AG09319 (cell line): ENCODE measurements at regions not wholly inside any gene's neighbourhood (a gene's known extent, or its start where the extent isn't known, plus 50 kb on each side); places are given as distances from the start of the nearest gene placed in this dataset.
"Not testable (repeated sequence)": the region's sequence is repeated elsewhere in the genome, so short reads cannot be mapped to it uniquely, and the experiment has no call there.

Experiments used
- DNase-seq: peaks from one replicate; pipeline ENCODE4 v3.0.0-alpha.2; 2010; ENCODE audit warnings: low read depth; ENCODE audit errors: extremely low read depth
- TF ChIP-seq, protein P1 (sequence below): IDR thresholded peaks from 2 replicates; pipeline ENCODE4 v1.5.1; 2011; ENCODE audit warnings: low read depth, mild to moderate bottlenecking, inconsistent platforms, low read length, moderate library complexity

DNA sequence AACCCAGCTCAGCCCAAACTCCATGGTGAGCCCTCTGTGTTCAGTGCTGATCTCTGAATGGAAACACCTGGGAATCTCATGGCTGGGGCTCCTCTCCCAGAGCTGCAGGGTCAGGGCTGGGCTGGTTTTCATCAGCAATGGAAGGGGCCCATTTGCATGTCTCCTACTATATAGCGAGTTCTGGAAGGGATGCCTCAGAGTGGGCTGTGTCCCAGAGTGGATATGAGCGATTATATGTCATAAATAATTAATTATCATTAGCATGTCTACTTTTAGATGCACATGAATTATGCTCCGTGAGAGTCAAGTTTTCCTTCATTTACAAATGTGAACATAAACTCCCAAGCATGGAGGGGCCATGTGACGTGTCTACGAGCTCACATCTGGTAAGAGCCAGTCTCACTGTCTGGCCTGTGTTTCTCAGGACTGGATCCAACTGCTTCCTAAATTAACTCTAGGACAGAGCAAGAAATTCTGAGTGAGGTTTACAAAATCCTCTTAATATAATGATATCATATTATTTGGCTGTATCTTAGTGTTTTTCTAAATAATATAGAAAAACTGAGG, 553.4 kb downstream of the GOLGA6L6 start:
- TF ChIP-seq, protein P1, sequence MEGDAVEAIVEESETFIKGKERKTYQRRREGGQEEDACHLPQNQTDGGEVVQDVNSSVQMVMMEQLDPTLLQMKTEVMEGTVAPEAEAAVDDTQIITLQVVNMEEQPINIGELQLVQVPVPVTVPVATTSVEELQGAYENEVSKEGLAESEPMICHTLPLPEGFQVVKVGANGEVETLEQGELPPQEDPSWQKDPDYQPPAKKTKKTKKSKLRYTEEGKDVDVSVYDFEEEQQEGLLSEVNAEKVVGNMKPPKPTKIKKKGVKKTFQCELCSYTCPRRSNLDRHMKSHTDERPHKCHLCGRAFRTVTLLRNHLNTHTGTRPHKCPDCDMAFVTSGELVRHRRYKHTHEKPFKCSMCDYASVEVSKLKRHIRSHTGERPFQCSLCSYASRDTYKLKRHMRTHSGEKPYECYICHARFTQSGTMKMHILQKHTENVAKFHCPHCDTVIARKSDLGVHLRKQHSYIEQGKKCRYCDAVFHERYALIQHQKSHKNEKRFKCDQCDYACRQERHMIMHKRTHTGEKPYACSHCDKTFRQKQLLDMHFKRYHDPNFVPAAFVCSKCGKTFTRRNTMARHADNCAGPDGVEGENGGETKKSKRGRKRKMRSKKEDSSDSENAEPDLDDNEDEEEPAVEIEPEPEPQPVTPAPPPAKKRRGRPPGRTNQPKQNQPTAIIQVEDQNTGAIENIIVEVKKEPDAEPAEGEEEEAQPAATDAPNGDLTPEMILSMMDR, result no peak
- DNase-seq, result no peak

DNA sequence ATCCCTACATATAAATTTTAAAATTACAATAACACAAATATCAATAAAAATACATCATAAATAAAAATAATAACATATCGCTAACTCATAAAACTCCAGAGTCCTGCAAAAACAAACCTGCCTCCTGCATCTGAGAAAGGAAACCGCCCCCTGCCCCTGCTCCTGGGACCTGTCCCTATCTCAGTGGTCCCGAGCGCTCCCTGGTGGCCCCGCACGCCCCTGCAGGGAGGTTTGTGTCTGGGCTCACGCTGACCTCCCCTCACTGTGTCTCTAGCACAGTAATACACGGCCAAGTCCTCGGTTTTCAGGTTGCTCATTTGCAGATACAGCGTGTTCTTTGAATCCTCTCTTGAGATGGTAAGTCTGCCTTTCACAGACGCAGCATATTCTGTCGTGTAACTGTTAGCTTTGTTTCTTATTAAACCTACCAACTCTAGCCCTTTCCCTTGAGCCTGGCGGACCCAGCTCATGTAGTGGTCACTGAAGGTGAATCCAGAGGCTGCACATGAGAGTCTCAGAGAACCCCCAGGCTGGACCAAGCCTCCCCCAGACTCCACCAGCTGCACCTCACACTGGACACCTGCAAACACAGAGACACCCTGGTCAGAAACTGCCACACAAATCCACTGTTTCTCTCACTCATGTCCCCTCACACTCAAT, 554.1 kb downstream of the GOLGA6L6 start:
- TF ChIP-seq, protein P1, result no peak
- no peak for DNase-seq

DNA sequence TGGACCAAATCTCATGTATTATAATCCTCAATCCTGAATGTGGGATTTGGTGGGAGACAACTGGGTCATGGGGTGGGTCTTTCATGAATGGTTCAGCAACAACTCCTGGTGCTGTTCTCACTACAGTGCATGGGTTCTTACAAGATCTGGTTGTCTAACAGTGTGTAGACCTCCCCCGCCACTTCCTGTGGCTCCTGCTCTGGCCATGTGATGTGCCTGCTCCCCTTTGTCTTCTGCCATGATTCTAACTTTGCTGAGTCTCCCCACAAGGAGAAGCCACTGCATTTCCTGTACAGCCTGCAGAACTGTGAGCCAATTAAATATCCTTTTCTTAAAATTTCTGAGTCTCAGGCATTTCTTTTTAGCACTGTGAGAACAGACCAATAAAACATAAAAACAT, 557.5 kb downstream of the GOLGA6L6 start:
- TF ChIP-seq, protein P1, result no peak
- no peak for DNase-seq

DNA sequence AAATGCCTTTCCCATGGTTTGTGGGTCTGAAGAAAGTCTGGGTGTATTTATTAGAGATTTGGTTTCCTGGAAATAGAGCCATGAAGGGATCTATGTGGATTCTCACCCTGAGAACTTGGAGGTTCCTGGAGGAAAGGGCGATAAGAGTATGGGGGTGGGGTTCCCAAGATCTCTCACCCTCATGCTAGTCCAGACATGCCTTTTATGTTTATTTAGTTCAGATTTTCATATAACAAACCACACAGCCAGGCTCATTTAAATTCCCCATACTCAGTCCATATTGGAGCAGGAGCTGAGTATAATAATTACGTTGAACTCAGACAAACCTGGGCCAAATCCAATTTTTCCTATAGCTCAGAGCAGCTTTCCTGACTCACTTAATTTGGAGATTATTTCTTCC, 566.6 kb downstream of the GOLGA6L6 start:
- TF ChIP-seq, protein P1, result no peak
- no peak for DNase-seq

DNA sequence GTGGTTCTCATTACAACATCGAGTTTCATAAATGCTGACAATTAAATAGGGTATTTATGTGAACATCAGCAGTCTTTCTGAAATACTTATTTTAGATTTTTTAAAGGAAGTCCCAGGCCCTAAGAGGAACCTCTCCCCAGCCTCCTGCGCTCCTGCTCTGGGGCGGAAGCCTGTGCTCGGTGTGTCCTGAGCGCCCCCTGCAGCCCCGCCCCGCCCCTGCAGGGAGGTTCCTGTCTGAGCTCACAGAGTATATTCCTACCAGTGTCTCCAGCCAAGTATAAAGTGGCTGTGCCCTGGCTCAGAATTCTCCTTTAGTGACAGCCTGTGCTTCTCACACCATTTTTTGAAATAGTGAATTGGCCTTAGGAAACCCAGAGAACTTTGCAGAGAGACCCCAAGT, 567.9 kb downstream of the GOLGA6L6 start:
- no peak for DNase-seq
- TF ChIP-seq, protein P1, result no peak

DNA sequence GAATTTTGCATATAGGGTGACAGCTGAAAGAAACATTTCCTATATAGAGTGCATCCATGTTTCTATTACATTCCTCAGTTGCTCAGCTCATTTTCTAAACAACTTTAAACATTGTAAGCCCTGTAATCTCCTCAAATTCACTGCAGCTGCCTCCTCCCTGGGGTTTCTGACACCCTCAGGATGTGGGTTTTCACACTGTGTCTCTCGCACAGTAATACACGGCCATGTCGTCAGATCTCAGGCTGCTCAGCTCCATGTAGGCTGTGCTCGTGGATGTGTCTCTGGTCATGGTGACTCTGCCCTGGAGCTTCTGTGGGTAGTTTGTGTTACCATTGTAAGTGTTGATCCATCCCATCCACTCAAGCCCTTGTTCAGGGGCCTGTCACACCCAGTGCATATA, 569.0 kb downstream of the GOLGA6L6 start:
- not testable (repeated sequence) for DNase-seq

DNA sequence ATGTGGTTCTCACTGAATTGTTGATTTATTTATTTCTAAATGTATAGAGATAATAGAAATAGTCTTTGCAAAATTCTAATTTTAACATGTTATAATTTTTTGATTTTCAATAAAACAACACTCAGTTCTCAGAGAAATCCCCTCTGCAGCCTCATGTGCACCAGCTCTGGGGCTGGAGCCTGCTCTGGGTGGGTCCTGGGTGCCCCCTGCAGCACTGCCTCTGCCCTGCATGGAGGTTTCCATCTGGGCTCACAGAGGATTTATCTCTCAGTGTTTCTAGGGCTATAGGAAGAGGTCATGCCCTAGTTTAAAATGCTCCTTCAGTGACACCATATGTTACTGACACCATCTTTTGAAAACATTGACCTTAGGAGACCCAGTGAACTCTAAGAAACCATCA, 576.0 kb downstream of the GOLGA6L6 start:
- not testable (repeated sequence) for DNase-seq

DNA sequence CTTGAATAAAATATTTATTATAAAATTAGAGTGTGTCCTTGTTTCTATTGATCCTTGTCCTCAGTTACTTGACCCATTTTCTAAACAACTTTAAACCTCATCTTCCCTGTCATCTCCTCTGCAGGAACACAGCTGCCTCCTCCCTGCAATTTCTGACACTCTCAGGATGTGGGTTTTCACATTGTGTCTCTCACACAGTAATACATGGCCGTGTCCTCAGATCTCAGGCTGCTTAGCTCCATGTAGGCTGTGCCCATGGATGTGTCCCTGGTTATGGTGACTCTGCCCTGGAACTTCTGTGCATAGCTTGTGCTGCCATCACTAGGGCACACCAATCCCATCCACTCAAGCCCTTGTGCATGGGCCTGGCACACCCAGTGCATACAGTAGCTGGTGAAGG, 577.1 kb downstream of the GOLGA6L6 start:
- DNase-seq, result not testable (repeated sequence)

DNA sequence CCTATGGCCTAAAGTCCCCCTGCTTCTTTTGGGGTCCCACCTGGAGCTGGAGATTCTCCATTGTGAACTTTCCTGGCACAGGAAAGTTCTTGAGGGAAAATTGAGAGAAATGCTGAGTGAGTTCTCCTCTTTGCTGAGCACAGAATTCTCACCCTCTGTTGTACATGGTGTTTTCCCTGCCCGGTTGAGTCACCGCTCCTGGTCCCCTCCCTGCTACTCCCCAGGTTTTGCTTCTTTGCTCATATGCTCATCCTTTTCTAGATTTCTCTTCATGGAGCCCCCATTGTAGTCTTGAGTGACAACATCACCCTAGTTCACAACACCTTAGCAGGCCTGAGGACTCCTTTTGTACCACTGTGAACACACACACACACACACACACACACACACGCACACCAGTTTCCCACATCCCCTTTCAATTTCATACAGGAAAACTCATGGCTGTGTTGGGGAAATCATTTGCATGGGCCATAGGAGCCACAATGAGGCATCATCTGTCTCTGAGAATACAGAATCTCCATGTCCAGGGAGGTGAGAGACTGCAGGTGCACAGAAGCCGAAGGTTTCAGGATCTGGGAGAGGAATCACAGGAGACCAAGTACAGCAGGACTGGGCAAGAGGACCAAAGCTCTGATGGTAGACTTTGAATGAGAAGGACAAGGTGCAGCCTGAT, 585.3 kb downstream of the GOLGA6L6 start:
- no peak for DNase-seq
- TF ChIP-seq, protein P1, result no peak
